Kasumi-1 (cell line): ENCODE measurements at regions not wholly inside any gene's neighbourhood (a gene's known extent, or its start where the extent isn't known, plus 50 kb on each side); places are given as distances from the start of the nearest gene placed in this dataset.
A peak's percentile ranks its signal among the peaks of the same experiment; 100 is the strongest.
"Not testable (repeated sequence)": the region's sequence is repeated elsewhere in the genome, so short reads cannot be mapped to it uniquely, and the experiment has no call there.

Source experiments
- DNase-seq, 2 experiments: peaks; one replicate each; lab custom pipeline; 2025; lab: John Stamatoyannopoulos, UW

GRCh38 chrX:34404386-34405070, 252.6 kb downstream of the TMEM47 start:
- no peak for DNase-seq

DNA sequence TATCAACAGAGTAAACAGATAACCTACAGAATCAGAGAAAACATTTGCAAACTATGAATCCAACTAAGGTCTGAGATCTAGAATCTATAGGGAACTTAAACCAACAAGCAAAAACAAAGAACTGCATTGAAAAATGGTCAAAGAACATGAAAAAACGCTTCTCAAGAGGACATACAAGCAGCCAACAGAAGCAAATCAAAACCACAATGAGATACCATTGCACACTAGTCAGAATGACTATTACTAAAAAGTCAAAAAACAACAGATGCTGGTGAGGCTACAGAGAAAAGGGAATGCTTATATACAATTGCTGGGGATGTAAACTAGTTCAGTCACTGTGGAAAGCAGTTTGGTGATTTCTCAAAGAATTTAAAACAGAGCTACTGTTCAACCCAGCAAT, 255.7 kb downstream of the TMEM47 start:
- no peak for DNase-seq

- DNase-seq = no peak
Observed at GRCh38 chrX:34382416-34382815, 250.3 kb upstream of the FAM47A start.

- DNase-seq = no peak
Observed at GRCh38 chrX:34381241-34381640, 249.1 kb upstream of the FAM47A start.

GRCh38 chrX:34379891-34380290, 247.8 kb upstream of the FAM47A start:
- no peak for DNase-seq

DNA sequence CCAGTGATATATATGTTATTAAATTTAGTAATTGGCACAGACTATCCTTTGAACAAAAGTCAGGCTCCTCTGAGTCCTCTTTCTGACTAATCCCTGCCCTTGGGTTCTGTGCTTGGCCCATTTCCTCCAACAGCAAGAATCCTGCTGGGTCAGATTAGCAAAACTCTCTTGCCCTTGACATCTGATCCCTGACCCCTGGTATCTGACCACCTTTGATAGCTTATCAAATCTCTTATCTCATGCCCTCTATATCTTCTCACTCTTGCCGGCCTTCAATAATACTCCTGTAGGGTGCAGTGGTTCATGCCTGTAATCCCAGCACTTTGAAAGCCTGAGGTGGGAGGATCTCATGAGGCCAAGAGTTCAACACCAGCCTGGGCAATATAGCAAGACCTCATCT, 245.5 kb upstream of the FAM47A start:
- no peak for DNase-seq

- DNase-seq = no peak
Observed at GRCh38 chrX:34371754-34372153, 239.6 kb upstream of the FAM47A start.

DNA sequence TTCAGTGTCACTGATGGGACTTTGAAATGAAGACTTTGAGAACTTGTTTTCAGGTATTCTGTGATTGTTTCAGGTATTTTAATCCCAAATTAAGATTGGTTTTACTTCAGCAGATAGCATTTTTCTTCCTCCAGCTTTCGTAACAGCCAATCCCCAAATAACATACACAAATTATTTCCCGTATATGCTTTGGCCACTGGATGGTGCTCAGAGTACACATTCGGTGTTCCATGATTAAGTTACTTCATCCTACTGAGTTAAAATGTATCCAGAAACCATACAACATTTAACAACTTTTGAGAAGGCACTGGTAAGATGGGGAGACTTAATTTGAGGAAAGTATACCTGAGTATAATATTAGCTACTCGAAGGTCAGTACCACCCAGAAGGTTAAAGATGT, 233.4 kb upstream of the FAM47A start:
- peak; percentile 26 to 40 for DNase-seq

DNA sequence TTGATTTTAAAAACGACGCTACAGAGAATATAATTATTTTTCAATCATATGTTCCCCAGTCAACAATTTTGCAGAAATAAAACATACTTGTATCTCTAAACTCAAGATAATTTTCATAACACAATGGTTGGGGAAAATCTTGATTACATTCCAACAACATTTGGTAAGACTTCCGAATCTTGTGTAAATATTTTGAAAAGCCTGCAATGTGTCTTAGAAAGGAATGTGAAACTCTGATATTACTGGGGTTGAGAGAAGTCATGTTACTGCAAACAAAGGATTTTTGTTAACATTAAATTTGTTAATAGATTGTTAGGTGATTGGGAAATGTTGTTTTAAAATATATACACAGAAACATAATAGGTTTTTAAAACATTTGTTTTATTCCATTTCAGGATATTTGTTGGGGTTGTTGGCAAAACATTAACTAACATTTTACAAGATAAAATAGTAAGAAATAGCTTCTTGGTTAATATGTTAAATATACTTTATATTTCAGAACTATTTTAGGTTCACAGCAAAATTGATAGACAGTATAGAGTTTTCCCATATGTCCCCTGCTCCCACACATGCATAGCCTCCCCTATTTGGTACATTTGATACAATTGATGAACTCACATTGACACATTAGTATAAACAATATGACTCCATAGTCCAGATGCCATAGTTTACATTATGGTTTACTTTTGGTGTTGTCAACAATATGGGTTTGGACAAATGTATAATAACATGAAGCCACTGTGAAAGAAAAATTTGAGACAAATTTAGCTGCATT, 218.6 kb upstream of the FAM47A start:
- no peak for DNase-seq

DNA sequence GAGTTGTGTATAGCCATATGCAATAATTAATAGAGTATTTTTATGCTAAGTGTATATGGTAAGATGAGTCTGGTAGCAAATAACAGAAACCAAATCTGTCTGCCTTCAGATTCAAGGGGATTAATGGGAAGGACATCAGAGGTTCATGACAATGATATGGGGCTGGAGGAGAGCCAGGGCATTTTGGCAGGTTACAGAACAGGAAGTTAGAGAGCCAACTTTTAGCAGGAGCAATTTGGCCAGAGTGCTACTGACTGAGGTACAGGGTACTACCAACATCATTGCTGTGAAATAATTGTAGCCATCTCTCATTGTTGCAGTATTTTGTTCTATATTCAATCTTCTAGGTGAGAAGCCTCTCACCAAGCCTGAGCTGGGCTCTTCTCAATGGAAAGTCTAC, 210.9 kb upstream of the FAM47A start:
- no peak for DNase-seq

DNA sequence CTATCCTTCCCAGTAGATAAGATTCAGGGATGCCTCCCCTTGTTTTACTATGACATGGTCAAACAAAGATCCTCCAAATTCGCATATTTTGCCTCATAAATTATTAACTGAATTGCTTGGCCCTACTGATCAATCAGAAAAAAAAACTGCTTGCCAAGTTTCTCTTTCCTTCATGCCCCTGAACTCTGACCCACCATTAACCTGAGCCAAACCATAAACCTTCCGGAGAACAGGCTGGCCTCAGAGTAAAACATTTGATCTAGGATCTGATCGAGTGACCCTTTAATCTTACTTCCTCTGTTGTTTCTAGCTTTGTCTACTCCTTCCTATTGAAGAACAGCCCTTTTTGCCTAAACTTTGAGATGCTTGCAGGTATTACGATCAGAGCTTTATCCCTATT, 209.7 kb upstream of the FAM47A start:
- no peak for DNase-seq

DNA sequence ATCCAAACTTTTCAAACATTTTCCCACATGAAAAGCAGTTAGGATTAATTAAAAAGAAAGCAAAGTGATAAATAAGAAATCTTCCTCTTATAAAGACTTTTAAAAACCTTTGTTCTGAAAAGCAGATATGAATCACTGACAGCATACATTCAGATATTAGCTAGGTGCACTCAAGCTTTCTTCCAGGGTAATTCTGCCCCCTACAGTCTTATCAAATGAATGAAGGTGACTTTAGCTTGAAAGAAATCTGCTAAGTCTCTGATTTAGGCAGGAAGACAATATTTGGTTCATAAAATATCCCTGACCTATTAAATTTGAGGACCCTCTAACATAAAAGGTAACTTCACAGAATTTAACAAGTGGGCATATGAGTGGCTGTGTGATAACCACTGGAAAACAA, 209.1 kb upstream of the FAM47A start:
- no peak for DNase-seq

- DNase-seq = no peak
Observed at GRCh38 chrX:34338046-34338445, 205.9 kb upstream of the FAM47A start.

DNA sequence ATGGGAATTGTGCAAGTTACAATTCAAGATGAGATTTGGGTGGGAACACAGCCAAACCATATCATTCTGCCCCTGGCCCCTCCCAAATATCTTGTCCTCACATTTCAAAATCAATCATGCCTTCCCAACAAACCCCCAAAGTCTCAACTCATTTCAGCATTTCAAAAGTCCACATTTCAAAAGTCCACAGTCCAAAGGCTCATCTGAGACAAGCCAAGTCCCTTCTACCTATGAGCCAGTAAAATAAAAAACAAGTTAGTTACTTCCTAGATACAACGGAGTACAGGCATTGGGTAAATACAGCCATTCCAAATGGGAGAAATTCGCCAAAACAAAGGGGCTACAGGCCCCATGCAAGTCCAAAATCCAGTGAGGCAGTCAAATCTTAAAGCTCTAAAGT, 203.3 kb upstream of the FAM47A start:
- DNase-seq = not testable (repeated sequence)

GRCh38 chrX:34332334-34332733, 200.2 kb upstream of the FAM47A start:
- DNase-seq = peak; percentile 3

- no peak for DNase-seq
Observed at GRCh38 chrX:34325460-34325859, 193.3 kb upstream of the FAM47A start.

DNA sequence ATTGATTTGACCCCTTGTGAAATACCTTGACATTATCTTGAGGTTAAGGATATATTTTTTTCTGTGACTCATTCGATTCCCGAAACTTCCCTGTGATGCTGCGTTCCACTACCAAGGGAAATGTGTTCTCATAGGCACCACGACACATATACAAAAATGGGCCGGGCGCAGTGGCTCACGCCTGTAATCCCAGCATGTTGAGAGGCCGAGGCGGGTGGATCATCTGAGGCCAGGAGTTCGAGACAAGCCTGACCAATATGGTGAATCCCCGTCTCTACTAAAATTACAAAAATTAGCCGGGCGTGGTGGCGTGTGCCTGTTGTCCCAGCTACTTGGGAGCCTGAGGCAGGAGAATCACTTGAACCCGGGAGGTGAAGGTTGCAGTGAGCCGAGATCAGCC, 188.3 kb upstream of the FAM47A start:
- not testable (repeated sequence) for DNase-seq

DNA sequence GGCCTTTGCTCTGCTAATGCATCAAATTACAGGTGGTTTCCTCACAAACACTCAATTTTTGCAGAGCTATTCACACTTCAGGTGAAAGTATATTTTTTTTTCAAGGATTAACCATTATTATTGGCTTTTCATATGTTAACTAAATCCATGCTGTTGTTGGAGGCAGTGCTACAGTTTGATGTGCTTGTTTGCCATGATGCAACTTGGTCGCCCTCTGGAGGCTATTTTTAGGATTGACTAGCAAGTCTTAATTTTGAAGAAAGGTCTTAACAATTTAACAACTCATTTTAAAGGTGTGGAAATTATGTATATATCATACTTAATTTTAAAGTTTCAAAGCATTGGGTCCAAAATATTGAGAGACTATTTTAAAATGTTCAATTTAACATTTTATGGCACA, 168.8 kb upstream of the FAM47A start:
- peak; percentile 11 to 41 for DNase-seq

DNA sequence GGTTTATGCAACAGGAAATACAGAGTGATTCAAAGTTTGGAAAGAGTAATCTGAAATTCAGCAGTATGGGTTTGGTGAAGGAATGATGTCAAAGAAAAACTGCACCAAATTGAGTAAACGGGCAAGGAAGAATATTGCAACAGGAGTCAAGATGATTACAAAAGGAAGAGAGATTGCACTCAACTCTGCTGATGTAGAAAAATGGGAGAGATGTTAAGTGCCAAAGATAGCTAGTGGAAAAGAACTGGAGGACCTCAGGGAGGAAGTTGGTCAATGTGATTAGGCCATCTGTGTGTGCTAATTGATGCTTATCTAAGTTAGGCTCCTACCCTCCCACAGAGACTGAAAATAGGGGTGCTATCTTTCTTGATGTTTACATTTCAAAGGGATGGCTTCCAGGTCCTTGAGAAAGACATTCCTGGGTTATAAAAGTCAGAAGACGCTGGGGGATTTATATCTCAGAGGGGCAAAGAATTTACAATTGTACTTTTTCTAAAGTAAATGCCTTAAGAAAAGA, 167.4 kb upstream of the FAM47A start:
- peak; percentile 3 to 17 for DNase-seq

DNA sequence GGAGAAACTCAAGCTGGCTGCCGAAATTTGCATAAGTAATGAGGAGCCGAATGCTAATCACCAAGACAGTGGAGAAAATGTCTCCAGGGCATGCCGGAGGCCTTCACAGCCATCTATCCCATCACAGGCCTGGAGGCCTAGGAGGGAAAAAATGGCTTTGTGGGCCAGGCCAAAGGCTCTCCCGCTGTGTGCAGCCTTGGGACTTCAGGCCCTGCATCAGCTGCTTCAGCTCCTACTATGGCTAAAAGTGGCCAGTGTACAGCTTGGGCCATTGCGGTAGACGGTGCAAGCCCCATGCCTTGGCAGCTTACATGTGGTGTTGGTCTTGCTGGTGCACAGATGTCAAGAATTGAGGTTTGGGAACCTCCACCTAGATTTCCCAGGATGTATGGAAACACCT, 162.6 kb upstream of the FAM47A start:
- no peak for DNase-seq

DNA sequence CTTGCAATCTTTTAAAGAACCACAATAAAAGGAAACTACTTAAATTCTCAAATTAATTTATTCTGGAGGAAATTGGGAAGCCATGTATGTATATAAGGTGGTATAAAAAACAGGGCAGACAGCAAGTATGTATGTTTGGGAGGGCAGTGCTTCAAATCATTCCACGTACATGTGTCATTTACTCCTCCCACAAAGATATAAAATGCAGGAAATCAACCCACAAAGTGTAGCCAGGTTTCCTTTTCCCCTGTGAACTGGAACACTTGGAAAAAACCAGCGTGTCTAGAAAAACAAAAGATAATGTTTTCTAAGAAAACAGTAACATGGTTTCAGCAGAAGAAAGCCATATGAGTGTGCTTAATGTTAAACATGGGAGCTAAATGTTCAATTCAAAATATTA, 156.7 kb upstream of the FAM47A start:
- no peak for DNase-seq

DNA sequence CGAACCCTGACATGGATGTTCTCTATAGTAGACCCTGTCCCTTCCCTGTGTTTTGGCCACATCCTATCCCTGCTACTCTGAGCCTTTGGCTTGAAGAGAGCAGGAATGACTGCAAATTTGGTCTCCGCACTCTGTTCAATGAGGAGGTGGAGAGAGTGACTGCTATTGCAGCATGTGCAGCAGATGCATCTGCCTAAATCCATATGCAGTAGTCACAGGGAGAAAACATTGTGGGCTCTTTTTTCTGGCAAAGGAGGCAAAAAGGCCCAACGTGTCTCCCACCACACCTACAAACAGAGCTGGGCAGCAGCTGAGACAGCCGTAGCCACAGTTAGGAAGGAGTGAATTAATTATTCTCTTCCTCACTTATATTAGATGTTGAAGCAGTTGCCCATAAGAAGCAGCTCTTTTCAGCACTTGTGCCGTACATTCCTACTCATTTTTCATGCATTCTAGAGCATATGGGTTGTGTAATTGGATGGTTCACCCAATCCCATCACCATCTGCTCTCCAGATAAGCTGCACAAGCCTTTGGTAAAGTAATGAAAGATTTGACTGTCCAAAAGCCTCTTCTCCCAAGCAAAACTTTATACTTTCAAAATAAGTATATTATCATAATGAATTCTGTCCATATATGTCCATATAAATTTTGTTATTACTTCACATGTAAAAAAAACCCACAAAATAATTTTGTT, 147.9 kb upstream of the FAM47A start:
- no peak for DNase-seq

- peak; percentile 13 to 30 for DNase-seq
Observed at GRCh38 chrX:34275699-34276098, 143.6 kb upstream of the FAM47A start.
